Karpas-422 (cell line): ENCODE measurements at regions not wholly inside any gene's neighbourhood (a gene's known extent, or its start where the extent isn't known, plus 50 kb on each side); places are given as distances from the start of the nearest gene placed in this dataset.
"Not testable (repeated sequence)": the region's sequence is repeated elsewhere in the genome, so short reads cannot be mapped to it uniquely, and the experiment has no call there.

Experiments
- DNase-seq: peaks from one replicate; pipeline ENCODE4 v3.0.0-alpha.2; 2015
- H2AFZ ChIP-seq: fragments of 200-600 bp; sonication (generic); 2 replicates; pipeline ENCODE4 v1.6.1; 2014; ENCODE audit warnings: antibody characterized with exemption, low read length, mixed read lengths
- H3K27ac ChIP-seq: fragments of 200-600 bp; sonication (generic); 2 replicates; pipeline ENCODE4 v1.5.1; 2014; ENCODE audit warnings: mild to moderate bottlenecking, low read length, moderate library complexity
- H3K27me3 ChIP-seq: fragments of 200-600 bp; sonication (generic); 2 replicates; pipeline ENCODE4 v1.6.1; 2014; ENCODE audit warnings: low read length, mixed read lengths
- H3K36me3 ChIP-seq: fragments of 200-600 bp; sonication (generic); 2 replicates; pipeline ENCODE4 v1.6.1; 2014; ENCODE audit warnings: low read length, mixed read lengths; ENCODE audit not compliant: insufficient read depth
- H3K4me1 ChIP-seq: fragments of 200-600 bp; sonication (generic); 2 replicates; pipeline ENCODE4 v1.6.1; 2014; ENCODE audit warnings: mild to moderate bottlenecking, low read length, mixed read lengths
- H3K4me2 ChIP-seq: fragments of 200-600 bp; sonication (generic); 2 replicates; pipeline ENCODE4 v1.6.1; 2014; ENCODE audit warnings: low read length, low read depth, mild to moderate bottlenecking; ENCODE audit not compliant: poor library complexity, severe bottlenecking
- H3K4me3 ChIP-seq: fragments of 200-600 bp; sonication (generic); 2 replicates; pipeline ENCODE4 v1.5.1; 2014; ENCODE audit warnings: mild to moderate bottlenecking, antibody characterized with exemption, low read length, mixed read lengths
- H3K79me2 ChIP-seq: fragments of 200-600 bp; sonication (generic); 2 replicates; pipeline ENCODE4 v1.6.1; 2014; ENCODE audit warnings: mild to moderate bottlenecking, low read length, mixed read lengths
- H3K9ac ChIP-seq: fragments of 200-600 bp; sonication (generic); 2 replicates; pipeline ENCODE4 v1.6.0; 2014; ENCODE audit warnings: low read length
- H3K9me2 ChIP-seq: fragments of 200-600 bp; sonication (generic), shearing (Covaris generic); replicated peaks from 2 replicates; pipeline ENCODE4 v1.6.0; 2014; ENCODE audit warnings: mild to moderate bottlenecking, low read length, moderate library complexity; ENCODE audit not compliant: insufficient read depth
- H3K9me3 ChIP-seq: fragments of 300-700, 200-600 bp; sonication (generic); 2 replicates; pipeline ENCODE4 v1.6.1; 2014; ENCODE audit warnings: low read length, mixed read lengths
- H4K20me1 ChIP-seq: fragments of 200-600 bp; sonication (generic); 2 replicates; pipeline ENCODE4 v1.6.1; 2014; ENCODE audit warnings: mild to moderate bottlenecking, antibody characterized with exemption, low read length, low read depth; ENCODE audit not compliant: insufficient read depth

DNA sequence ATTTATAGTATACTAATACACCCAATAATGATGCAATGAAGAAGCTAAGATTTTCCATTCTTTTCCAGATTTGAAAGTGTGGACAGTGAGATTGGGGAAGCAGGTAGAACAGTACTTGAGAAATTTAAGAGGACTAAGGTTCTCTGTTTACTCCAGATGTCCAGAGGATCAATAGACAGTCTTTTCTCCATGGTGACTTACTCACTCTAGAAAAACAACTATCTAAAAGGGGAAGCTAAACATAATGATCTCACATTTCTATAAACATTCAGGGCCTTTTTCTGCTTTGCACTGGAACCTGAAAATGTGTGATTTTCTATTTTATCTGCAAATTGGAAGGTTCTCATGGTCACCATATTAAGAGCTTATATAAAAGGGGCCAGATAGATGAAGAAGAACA is 93.9 kb upstream of the ZBTB18 start:
- H2AFZ ChIP-seq, result no peak overlapping the region
- H3K4me3 ChIP-seq, result no peak overlapping the region
- no peaks in the 10 kb centered on the region for H3K27me3 ChIP-seq
- H3K27ac ChIP-seq, result no peak overlapping the region
- no peaks in the 10 kb centered on the region for H3K79me2 ChIP-seq
- H3K9ac ChIP-seq, result no peak overlapping the region
- H3K4me1 ChIP-seq, result no peaks in the 10 kb centered on the region
- no peaks in the 10 kb centered on the region for H3K9me3 ChIP-seq
- H3K4me2 ChIP-seq, result no peak overlapping the region
- no peaks in the 10 kb centered on the region for H3K9me2 ChIP-seq
- no peak for DNase-seq
- no peaks in the 10 kb centered on the region for H3K36me3 ChIP-seq
- no peaks in the 10 kb centered on the region for H4K20me1 ChIP-seq

DNA sequence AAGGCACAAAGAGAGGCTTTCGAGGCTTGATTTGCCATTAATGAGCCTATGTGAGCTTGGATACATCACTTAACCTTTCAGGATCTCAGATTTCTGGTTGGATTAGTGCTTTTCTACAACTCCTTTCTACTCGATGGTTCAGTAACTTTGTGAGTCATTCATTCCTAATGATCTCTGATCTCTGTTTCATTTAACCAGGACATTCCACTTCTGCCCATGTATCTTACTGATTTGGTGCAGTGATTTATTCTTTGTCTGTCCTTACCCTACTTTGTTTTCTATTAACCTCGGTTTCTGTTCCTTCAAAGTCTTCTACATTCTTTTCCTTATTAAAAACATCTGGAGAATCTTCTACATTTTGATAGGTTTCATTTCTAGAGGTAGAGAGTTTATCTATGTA is 94.6 kb upstream of the ZBTB18 start:
- Histone ChIP-seq H3K9ac (no peak overlapping the region), H3K4me1 (no peaks in the 10 kb centered on the region), H3K36me3 (no peaks in the 10 kb centered on the region), H3K27me3 (no peaks in the 10 kb centered on the region), H3K4me2 (no peak overlapping the region), H4K20me1 (no peaks in the 10 kb centered on the region), H3K27ac (no peak overlapping the region), H3K4me3 (no peak overlapping the region), H2AFZ (no peak overlapping the region), H3K9me2 (no peaks in the 10 kb centered on the region), H3K79me2 (no peaks in the 10 kb centered on the region), H3K9me3 (no peaks in the 10 kb centered on the region)
- no peak for DNase-seq

DNA sequence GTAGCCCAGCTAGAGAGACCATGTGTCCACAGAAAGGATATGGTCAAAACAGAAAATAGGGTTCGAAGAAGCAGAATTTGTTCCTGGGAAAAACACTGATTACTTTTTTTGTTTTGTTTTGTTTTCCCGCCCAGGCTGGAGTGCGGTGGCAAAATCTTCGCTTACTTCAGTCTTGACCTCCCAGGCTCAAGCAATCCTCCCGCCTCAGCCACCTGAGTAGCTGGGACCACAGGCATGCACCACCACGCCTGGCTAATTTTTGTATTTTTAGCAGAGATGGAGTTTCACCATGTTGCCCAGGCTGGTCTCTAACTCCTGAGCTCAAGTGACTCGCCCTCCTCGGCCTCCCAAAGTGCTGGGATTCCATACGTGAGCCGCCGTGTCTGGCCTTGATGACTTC is 99.9 kb upstream of the ZBTB18 start:
- not testable (repeated sequence) for H3K36me3 ChIP-seq, H3K9ac ChIP-seq, H3K4me2 ChIP-seq, H3K79me2 ChIP-seq, H2AFZ ChIP-seq, H3K9me2 ChIP-seq, H3K4me1 ChIP-seq, DNase-seq, H3K27ac ChIP-seq, H3K27me3 ChIP-seq, H3K9me3 ChIP-seq, H3K4me3 ChIP-seq, H4K20me1 ChIP-seq

DNA sequence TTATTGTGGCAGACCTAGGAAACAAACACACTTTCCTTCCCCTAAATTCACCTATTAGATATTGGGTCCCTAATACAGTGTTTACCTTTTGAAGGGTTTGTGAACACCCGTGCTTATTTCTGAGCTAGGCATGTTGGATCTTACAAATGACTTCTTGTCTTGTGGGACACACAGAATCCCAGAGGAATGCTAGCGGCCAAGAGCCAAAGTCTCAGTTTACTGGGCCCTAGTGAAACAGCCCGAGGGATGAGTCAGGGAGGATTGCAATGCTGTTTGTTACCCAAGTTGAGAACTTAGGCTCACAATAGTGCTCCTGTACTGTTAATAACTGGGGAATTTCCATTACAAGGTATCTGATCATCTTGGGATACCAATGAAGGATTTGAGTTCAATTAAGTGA is 100.1 kb upstream of the AKT3 start:
- no peak for DNase-seq

DNA sequence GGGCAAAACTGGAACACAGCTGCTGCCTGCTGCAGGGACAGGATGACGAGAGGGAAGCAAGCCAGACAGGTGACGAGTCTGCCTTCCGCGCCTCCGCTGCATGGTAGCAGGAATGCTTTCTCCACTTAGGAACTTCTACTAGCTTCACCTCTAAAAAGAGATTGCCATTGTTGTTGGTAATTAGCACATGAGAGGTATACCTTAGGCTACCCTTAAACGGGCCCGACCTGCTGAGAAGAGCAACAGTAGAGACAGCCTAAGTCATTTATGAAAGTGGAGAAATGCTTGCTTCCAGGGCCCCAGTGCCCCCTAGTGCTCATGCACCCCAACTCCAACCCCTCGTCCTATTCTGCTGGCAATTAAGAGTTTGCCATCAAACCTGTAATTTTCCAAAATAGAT is 96.9 kb upstream of the AKT3 start:
- Histone ChIP-seq H3K9me3 (no peaks in the 10 kb centered on the region), H3K4me2 (no peak overlapping the region), H3K27ac (no peak overlapping the region), H4K20me1 (no peaks in the 10 kb centered on the region), H3K4me3 (no peak overlapping the region), H3K79me2 (no peaks in the 10 kb centered on the region), H3K9ac (no peak overlapping the region), H3K9me2 (no peaks in the 10 kb centered on the region), H2AFZ (no peak overlapping the region), H3K4me1 (no peaks in the 10 kb centered on the region), H3K36me3 (no peaks in the 10 kb centered on the region), H3K27me3 (no peaks in the 10 kb centered on the region)
- DNase-seq, result peak; percentile 64

More for the DNA sequence above, 100.1 kb upstream of the AKT3 start:
- H3K79me2 ChIP-seq, result no peaks in the 10 kb centered on the region
- no peaks in the 10 kb centered on the region for H3K9me2 ChIP-seq
- no peaks in the 10 kb centered on the region for H4K20me1 ChIP-seq
- H3K36me3 ChIP-seq, result no peaks in the 10 kb centered on the region
- H3K4me2 ChIP-seq, result no peak overlapping the region
- H2AFZ ChIP-seq, result no peak overlapping the region
- no peaks in the 10 kb centered on the region for H3K9me3 ChIP-seq
- H3K27ac ChIP-seq, result no peak overlapping the region
- no peak overlapping the region for H3K9ac ChIP-seq
- no peak overlapping the region for H3K4me3 ChIP-seq
- no peaks in the 10 kb centered on the region for H3K27me3 ChIP-seq
- H3K4me1 ChIP-seq, result no peaks in the 10 kb centered on the region

DNA sequence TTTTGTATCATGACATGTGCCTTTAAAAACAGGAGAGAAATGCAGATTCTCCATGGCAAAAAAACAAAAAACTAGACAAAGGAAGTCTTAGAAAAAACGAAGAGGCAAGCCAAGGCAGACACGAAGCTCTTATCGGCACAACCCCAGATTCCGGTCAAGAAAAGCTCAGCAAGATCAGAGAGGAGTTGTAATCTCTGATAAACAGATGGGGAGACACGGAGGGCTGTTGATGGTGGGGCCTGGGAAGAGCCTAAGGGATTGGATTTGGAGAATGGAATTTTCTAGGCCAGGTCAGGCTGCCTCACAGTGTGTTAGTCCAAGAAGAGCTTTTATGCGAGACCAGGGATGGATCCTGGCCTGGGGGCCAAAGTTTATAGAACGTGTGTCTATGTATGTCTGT is 96.2 kb upstream of the AKT3 start:
- H3K4me3 ChIP-seq, result no peak overlapping the region
- H3K4me1 ChIP-seq, result no peaks in the 10 kb centered on the region
- no peaks in the 10 kb centered on the region for H3K79me2 ChIP-seq
- H4K20me1 ChIP-seq, result no peaks in the 10 kb centered on the region
- no peaks in the 10 kb centered on the region for H3K27me3 ChIP-seq
- H2AFZ ChIP-seq, result no peak overlapping the region
- H3K9me3 ChIP-seq, result no peaks in the 10 kb centered on the region
- no peaks in the 10 kb centered on the region for H3K36me3 ChIP-seq
- H3K9ac ChIP-seq, result no peak overlapping the region
- H3K9me2 ChIP-seq, result no peaks in the 10 kb centered on the region
- H3K27ac ChIP-seq, result no peak overlapping the region
- no peak overlapping the region for H3K4me2 ChIP-seq
- no peak for DNase-seq

DNA sequence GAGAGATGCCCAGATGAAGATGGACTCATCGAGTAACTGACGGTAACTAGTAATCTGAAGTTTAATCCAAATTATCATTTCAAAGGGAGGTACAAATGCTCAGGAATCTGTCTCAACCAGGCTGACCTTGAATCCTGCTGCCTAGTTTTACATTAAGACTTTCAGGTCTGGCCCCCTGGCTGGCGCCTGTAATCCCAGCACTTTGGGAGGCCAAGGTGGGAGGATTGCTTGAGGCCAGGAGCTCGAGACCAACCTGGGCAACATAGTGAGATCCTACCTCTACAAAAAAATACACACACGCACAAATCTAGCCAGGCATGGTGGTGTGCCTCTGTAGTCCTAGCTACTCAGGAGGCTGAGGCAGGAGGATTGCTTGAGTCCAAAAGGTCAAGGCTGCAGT is 95.7 kb upstream of the AKT3 start:
- Histone ChIP-seq H3K27ac (no peak overlapping the region), H3K4me2 (no peak overlapping the region), H2AFZ (no peak overlapping the region), H3K36me3 (no peaks in the 10 kb centered on the region), H3K9me3 (no peaks in the 10 kb centered on the region), H3K27me3 (no peaks in the 10 kb centered on the region), H3K9me2 (no peaks in the 10 kb centered on the region), H3K4me1 (no peaks in the 10 kb centered on the region), H3K79me2 (no peaks in the 10 kb centered on the region), H3K9ac (no peak overlapping the region), H3K4me3 (no peak overlapping the region), H4K20me1 (no peaks in the 10 kb centered on the region)
- DNase-seq, result no peak

DNA sequence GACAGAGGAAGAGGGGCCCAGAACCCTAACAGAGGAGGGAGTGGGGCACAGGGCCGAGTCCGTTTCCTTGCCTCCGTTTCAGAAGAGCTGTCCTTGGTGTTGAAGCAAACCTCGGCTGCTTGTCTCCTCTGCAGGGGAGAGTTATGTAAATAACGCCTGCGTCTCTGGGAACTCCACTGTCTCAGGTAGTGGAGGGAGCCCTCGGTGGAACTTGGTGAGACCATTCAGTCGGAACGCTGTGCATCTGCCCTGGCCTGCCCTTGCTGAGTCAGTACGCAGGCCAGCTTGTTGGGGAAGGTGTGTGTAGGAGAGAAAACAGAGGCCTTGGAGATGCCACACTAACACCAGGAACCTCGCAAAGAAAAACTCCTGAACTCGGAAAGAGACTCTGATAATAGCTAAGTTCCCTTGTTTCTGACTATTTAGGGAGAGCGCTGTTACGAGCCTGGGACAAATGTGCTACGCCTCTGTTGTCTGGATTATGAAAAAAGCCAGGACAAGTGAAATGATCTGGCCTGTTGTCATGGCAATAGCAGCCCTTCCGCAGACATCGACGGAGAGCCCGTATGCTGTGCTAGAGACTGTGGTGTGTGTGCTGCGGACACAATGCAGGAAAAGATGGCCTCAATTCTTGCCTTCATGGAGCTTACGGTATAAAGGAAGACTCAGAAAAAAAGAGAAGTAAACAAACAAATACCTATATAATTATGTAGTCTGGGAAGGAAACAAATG is 94.6 kb upstream of the AKT3 start:
- no peaks in the 10 kb centered on the region for H3K27me3 ChIP-seq

More for the DNA sequence above, 94.6 kb upstream of the AKT3 start:
- Histone ChIP-seq H3K9me2 (no peaks in the 10 kb centered on the region), H3K4me3 (no peak overlapping the region), H3K9me3 (no peaks in the 10 kb centered on the region), H3K4me2 (no peak overlapping the region), H3K79me2 (no peaks in the 10 kb centered on the region), H2AFZ (no peak overlapping the region), H3K4me1 (no peaks in the 10 kb centered on the region), H3K27ac (no peak overlapping the region), H4K20me1 (no peaks in the 10 kb centered on the region), H3K36me3 (no peaks in the 10 kb centered on the region), H3K9ac (no peak overlapping the region)
- no peak for DNase-seq
